ENCODE measurements at regions not wholly inside any gene's neighbourhood (a gene's known extent, or its start where the extent isn't known, plus 50 kb on each side); places are given as distances from the start of the nearest gene placed in this dataset.

GRCh38 chr15:88735212-88735611, 68.0 kb upstream of the ACAN start:
- H3K4me3 ChIP-seq = no peak overlapping the region
- no peaks in the 10 kb centered on the region for H3K36me3 ChIP-seq
- H3K27me3 ChIP-seq = no peaks in the 10 kb centered on the region
- H3K4me1 ChIP-seq = no peaks in the 10 kb centered on the region
- no peak overlapping the region for H3K27ac ChIP-seq
- no peak for DNase-seq
- no peaks in the 10 kb centered on the region for H3K9me3 ChIP-seq (replicated peaks)

- no peaks in the 10 kb centered on the region for H3K36me3 ChIP-seq
- H3K9me3 ChIP-seq (replicated peaks) = no peaks in the 10 kb centered on the region
- H3K4me1 ChIP-seq = no peaks in the 10 kb centered on the region
- DNase-seq = no peak
- no peaks in the 10 kb centered on the region for H3K27me3 ChIP-seq
- H3K4me3 ChIP-seq = no peak overlapping the region
- no peak overlapping the region for H3K27ac ChIP-seq
Observed at GRCh38 chr15:88736204-88736603, 67.0 kb upstream of the ACAN start.

- Histone ChIP-seq H3K4me3 (no peak overlapping the region), H3K9me3 (replicated peaks) (no peaks in the 10 kb centered on the region), H3K4me1 (no peaks in the 10 kb centered on the region), H3K27me3 (no peaks in the 10 kb centered on the region), H3K36me3 (no peaks in the 10 kb centered on the region), H3K27ac (no peak overlapping the region)
- no peak for DNase-seq
Observed at GRCh38 chr15:88738796-88739195, 64.4 kb upstream of the ACAN start.

DNA sequence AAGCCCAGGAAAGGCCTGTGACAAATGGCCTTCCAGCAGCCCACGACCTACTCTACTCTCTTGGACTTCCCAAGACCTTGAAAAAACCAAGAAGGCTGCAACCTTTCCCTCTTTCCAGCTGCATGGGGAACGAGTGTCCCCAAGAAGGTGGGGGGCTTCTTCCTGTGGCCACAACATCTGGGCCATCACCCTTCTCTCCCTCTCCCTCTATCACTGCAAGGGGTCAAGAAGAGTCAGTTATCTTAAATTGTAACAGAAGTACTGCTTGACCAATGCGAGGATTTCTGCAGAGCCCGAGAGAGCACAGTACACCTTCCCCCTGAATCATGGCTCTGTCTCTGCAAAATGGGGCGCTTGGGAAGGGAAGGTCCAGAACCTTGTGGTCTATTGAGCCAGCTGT, 63.7 kb upstream of the ACAN start:
- Histone ChIP-seq H3K36me3 (no peaks in the 10 kb centered on the region), H3K27me3 (no peaks in the 10 kb centered on the region), H3K4me1 (no peaks in the 10 kb centered on the region), H3K9me3 (replicated peaks) (no peaks in the 10 kb centered on the region), H3K4me3 (no peak overlapping the region), H3K27ac (no peak overlapping the region)
- no peak for DNase-seq

- Histone ChIP-seq H3K27ac (no peak overlapping the region), H3K4me1 (no peaks in the 10 kb centered on the region), H3K9me3 (replicated peaks) (no peaks in the 10 kb centered on the region), H3K4me3 (no peak overlapping the region), H3K27me3 (no peaks in the 10 kb centered on the region), H3K36me3 (no peaks in the 10 kb centered on the region)
- no peak for DNase-seq
Observed at GRCh38 chr15:88740356-88740755, 62.9 kb upstream of the ACAN start.

GRCh38 chr15:88741046-88741445, 62.2 kb upstream of the ACAN start:
- H3K27ac ChIP-seq = no peak overlapping the region
- DNase-seq = no peak
- H3K4me3 ChIP-seq = no peak overlapping the region
- H3K36me3 ChIP-seq = no peaks in the 10 kb centered on the region
- no peaks in the 10 kb centered on the region for H3K9me3 ChIP-seq (replicated peaks)
- H3K4me1 ChIP-seq = no peaks in the 10 kb centered on the region
- H3K27me3 ChIP-seq = no peaks in the 10 kb centered on the region

DNA sequence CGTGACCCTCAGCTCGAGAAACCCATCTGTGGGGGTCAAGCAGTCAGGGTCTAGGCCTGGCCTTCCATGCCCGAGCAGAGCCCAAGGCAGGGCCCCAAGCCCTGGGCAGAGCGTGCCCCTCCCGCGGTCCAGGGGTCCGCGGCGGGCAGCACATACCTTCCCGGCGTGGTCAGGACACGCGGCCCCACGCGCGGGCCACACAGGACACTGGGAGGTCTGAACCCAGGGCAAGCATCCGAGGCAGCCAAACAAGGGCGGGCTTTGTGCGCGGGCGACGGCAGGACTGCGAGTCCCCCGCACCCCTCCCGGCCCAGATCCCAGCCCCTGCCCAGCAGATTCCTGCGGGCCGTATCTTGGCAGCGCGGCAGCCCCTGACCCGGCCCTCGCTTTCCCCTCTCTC, 61.6 kb upstream of the ACAN start:
- H3K36me3 ChIP-seq = no peaks in the 10 kb centered on the region
- H3K9me3 ChIP-seq (replicated peaks) = no peaks in the 10 kb centered on the region
- no peak overlapping the region for H3K4me3 ChIP-seq
- no peaks in the 10 kb centered on the region for H3K27me3 ChIP-seq
- no peak overlapping the region for H3K27ac ChIP-seq
- no peaks in the 10 kb centered on the region for H3K4me1 ChIP-seq
- DNase-seq = no peak

GRCh38 chr15:88742161-88742560, 61.1 kb upstream of the ACAN start:
- Histone ChIP-seq H3K4me1 (no peaks in the 10 kb centered on the region), H3K4me3 (no peak overlapping the region), H3K9me3 (replicated peaks) (no peaks in the 10 kb centered on the region), H3K27ac (no peak overlapping the region), H3K27me3 (no peaks in the 10 kb centered on the region), H3K36me3 (no peaks in the 10 kb centered on the region)
- no peak for DNase-seq

- Histone ChIP-seq H3K27ac (no peak overlapping the region), H3K27me3 (no peaks in the 10 kb centered on the region), H3K9me3 (replicated peaks) (no peaks in the 10 kb centered on the region), H3K36me3 (no peaks in the 10 kb centered on the region), H3K4me3 (no peak overlapping the region), H3K4me1 (no peaks in the 10 kb centered on the region)
- DNase-seq = no peak
Observed at GRCh38 chr15:88744548-88745020, 58.7 kb upstream of the ACAN start.

DNA sequence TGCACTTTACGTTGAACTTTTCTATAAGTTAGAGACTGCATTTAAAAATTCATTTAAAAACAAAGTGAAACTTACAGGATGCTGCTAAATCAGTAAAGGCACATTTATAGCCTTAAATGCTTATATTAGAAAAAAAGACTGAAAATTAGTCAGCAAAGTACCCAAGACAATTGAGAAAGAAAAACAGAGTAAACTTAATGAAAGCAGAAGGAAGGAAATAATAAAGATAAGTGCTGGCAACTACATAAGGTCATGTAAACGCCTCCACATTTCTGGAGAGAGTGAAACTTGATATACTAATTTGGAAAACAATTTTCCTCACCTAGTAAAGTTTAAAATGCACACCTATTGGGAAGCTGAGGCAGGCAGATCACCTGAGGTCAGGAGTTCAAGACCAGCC, 58.2 kb upstream of the ACAN start:
- Histone ChIP-seq H3K9me3 (replicated peaks) (0 out of 2 replicates have a peak, but pooled peaks cover 2% of the 10 kb centered on the region), H3K27ac (no peak overlapping the region), H3K4me1 (no peaks in the 10 kb centered on the region), H3K4me3 (no peak overlapping the region), H3K27me3 (no peaks in the 10 kb centered on the region), H3K36me3 (no peaks in the 10 kb centered on the region)
- no peak for DNase-seq

DNA sequence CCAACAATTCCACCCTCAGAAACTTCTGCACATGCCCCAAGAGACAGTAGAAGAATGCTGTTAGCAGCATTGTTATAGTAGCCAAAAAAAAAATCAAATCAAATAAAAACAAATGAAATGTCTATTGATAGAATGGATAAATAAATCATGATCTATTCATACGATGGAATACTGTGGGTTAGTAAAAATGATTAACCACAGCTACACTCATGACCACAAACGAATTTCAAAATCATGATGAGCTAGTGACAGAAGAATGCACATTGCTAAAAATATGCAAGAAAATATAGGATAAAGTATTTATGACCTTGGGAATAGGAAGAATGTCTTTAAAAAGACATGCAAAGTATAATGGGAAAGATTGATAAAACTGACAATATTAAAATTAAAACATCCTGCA, 57.5 kb upstream of the ACAN start:
- no peaks in the 10 kb centered on the region for H3K4me1 ChIP-seq

DNA sequence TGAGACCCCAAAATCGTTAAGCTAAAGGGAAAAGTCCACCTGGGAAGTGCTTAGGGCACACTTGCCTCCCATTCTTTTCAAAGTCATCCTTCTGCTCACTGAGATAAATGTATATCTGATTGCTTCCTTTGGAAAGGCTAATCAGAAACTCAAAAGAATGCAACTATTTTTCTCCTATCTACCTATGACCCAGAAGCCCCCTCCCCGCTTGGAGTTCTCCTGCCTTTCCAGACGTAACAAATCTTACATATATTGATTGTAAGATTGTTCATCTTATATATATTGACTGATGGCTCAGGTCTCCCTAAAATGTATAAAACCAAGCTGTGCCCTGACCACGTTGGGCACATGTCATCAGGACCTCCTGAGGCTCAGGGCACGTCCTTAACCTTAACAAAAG, 56.8 kb upstream of the ACAN start:
- Histone ChIP-seq H3K27me3 (no peaks in the 10 kb centered on the region), H3K36me3 (no peaks in the 10 kb centered on the region), H3K4me3 (no peak overlapping the region), H3K27ac (no peak overlapping the region), H3K9me3 (replicated peaks) (0 out of 2 replicates have a peak, but pooled peaks cover 2% of the 10 kb centered on the region), H3K4me1 (no peaks in the 10 kb centered on the region)
- no peak for DNase-seq

More for the DNA sequence above, 57.5 kb upstream of the ACAN start:
- Histone ChIP-seq H3K36me3 (no peaks in the 10 kb centered on the region), H3K27me3 (no peaks in the 10 kb centered on the region), H3K4me3 (no peak overlapping the region), H3K9me3 (replicated peaks) (0 out of 2 replicates have a peak, but pooled peaks cover 2% of the 10 kb centered on the region), H3K27ac (no peak overlapping the region)
- no peak for DNase-seq

DNA sequence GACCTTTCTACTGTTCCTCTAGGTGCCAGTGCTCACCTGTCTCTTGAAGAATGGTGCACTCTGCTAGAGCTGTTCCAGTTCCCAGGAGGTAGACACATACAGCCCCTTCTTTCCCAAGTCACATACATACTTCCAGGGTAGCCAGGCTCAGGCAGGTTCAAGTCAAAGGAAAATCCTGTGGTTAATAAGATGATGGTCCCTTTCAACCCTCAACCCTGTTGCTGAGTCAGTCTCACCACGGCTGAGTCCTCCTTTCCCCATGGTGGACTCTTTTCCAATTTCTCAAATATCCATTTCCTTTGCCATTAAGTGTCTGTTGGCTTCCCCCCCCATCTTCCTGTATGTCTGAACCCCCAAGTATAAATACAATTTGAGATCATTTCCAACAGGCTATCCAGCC, 56.1 kb upstream of the ACAN start:
- Histone ChIP-seq H3K27ac (no peak overlapping the region), H3K9me3 (replicated peaks) (0 out of 2 replicates have a peak, but pooled peaks cover 2% of the 10 kb centered on the region), H3K27me3 (no peaks in the 10 kb centered on the region), H3K4me1 (no peaks in the 10 kb centered on the region), H3K4me3 (no peak overlapping the region), H3K36me3 (no peaks in the 10 kb centered on the region)
- no peak for DNase-seq

DNA sequence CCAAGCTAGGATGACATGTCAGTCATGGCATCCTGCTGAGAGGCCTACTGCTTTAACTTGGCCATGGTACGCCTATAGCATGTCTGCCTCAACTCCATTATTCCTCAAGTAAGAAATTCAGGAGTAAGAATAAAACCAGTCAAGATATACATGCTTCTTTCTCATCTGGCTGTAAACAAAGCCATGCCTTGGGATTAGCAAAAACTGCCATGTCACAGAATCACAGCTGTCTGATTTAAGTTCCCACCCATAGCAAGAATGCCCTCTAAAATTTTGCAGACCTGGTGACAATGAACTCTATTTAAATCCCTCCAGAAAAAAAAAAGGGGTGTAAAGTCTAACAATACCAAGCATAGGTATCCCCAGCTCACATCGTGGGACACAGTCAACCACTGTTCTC, 55.6 kb upstream of the ACAN start:
- DNase-seq = no peak
- Histone ChIP-seq H3K9me3 (replicated peaks) (0 out of 2 replicates have a peak, but pooled peaks cover 2% of the 10 kb centered on the region), H3K4me3 (no peak overlapping the region), H3K27me3 (no peaks in the 10 kb centered on the region), H3K4me1 (no peaks in the 10 kb centered on the region), H3K36me3 (no peaks in the 10 kb centered on the region), H3K27ac (no peak overlapping the region)

DNA sequence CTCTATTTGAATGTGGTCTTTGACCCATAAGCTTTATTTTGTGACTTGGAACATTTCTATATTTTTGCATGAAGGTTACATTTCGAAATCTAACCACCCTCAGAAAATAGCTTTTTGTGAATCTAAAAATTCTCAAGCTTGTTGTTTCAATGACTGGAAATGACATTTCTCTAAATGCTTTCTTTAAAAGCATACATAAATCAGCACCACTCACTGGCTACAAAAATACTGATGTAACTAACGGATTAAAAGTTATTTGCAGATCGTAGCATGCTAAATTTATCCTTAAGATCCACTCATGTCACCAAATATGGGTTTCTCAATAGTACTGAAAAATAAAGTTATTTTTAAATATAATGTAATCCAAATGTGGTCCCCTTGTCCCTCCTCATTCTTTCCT, 55.2 kb upstream of the ACAN start:
- no peaks in the 10 kb centered on the region for H3K27me3 ChIP-seq
- H3K27ac ChIP-seq = no peak overlapping the region
- DNase-seq = no peak
- H3K36me3 ChIP-seq = no peaks in the 10 kb centered on the region
- H3K4me1 ChIP-seq = no peaks in the 10 kb centered on the region
- H3K4me3 ChIP-seq = no peak overlapping the region
- 0 out of 2 replicates have a peak, but pooled peaks cover 2% of the 10 kb centered on the region for H3K9me3 ChIP-seq (replicated peaks)

DNA sequence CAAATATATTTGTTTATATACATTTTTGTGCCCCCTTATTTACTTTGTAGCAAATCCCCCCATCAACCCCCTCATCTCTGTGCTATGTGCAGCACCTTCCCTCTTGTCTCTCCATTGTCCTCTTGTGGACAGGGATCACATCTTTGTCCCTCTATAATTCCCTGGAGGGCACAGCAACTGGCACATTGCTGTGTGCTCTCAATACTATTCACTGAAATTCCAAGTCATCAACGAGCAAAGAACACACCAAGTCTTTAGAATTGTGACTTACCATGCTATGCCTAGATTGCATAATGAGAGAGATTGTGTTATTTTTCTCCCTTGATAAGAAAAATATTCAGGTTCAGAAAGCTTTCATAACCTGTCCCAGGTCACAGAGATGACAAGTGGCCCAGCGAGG, 54.6 kb upstream of the ACAN start:
- no peak for DNase-seq
- no peaks in the 10 kb centered on the region for H3K27me3 ChIP-seq

More for the DNA sequence above, 54.6 kb upstream of the ACAN start:
- H3K9me3 ChIP-seq (replicated peaks) = 0 out of 2 replicates have a peak, but pooled peaks cover 2% of the 10 kb centered on the region
- H3K4me3 ChIP-seq = no peak overlapping the region
- H3K4me1 ChIP-seq = no peaks in the 10 kb centered on the region
- H3K36me3 ChIP-seq = no peaks in the 10 kb centered on the region
- no peak overlapping the region for H3K27ac ChIP-seq

All from SJCRH30 (cell line).